ENCODE measurements at regions not wholly inside any gene's neighbourhood (a gene's known extent, or its start where the extent isn't known, plus 50 kb on each side); places are given as distances from the start of the nearest gene placed in this dataset.
"Not testable (repeated sequence)": the region's sequence is repeated elsewhere in the genome, so short reads cannot be mapped to it uniquely, and the experiment has no call there.

GRCh38 chr7:149701495-149702240 lies 71.7 kb downstream of the ZNF467 start:
- H3K27ac ChIP-seq (ENCODE audit: low read depth in 2 of 2, low read length in 1 of 2): no peak overlapping the region
- no peaks in the 10 kb centered on the region for H3K27me3 ChIP-seq (ENCODE audit: insufficient read depth)
- H4K20me1 ChIP-seq (ENCODE audit: insufficient read depth): no peaks in the 10 kb centered on the region
- H3K4me3 ChIP-seq (ENCODE audit: low read depth in 2 of 2, low read length in 1 of 2): no peak overlapping the region
- H2AFZ ChIP-seq (ENCODE audit: low read depth): no peak overlapping the region
- H3K4me1 ChIP-seq (ENCODE audit: control insufficient read depth in 1 of 2, insufficient read depth in 2 of 2, low read depth in 1 of 2, low read length in 1 of 2): no peaks in the 10 kb centered on the region
- no peak overlapping the region for H3K4me2 ChIP-seq
- no peak for DNase-seq
- no peaks in the 10 kb centered on the region for H3K9me2 ChIP-seq
- H3F3A ChIP-seq (replicated peaks; ENCODE audit: insufficient read depth): no peaks in the 10 kb centered on the region
- POLR2A ChIA-PET: no interaction called here
- H3K9ac ChIP-seq: no peak overlapping the region
- no peaks in the 10 kb centered on the region for H3K36me3 ChIP-seq (replicated peaks in 1 of 2; ENCODE audit: control insufficient read depth in 1 of 2, insufficient read depth in 2 of 2, low read length in 1 of 2)
- CTCF ChIA-PET: interaction anchor here (0.8 kb wide), 1 partner anchor 19 kb away, joined by 3 read pairs; no protein-coding TSS in a partner anchor
- H3K9me3 ChIP-seq: no peaks in the 10 kb centered on the region
- no peaks in the 10 kb centered on the region for H3K79me2 ChIP-seq (ENCODE audit: insufficient read depth)
- WGBS (ENCODE audit: low lambda C conversion rate): 56% methylated on average over 12 of the region's 14 CpGs
- TF ChIP-seq MEF2A (IDR thresholded peaks at IDR 0.05; ENCODE audit: borderline replicate concordance, low read depth): no peak
- no peak for TF ChIP-seq SIN3A (IDR thresholded peaks at IDR 0.05; ENCODE audit: borderline replicate concordance, low read depth, low read length)
- TF ChIP-seq FOXM1 (IDR thresholded peaks at IDR 0.05; ENCODE audit: low read depth): no peak
- no peak for TF ChIP-seq RXRA (IDR thresholded peaks at IDR 0.05; ENCODE audit: borderline replicate concordance, low read depth)
- TF ChIP-seq RFX5 (IDR thresholded peaks at IDR 0.05; ENCODE audit: low read length): no peak
- no peak for TF ChIP-seq NRF1 (IDR thresholded peaks at IDR 0.05; ENCODE audit: low read depth, low read length)
- no peak for TF ChIP-seq CTCF (IDR thresholded peaks at IDR 0.05)
- TF ChIP-seq ELF1 (IDR thresholded peaks at IDR 0.05): no peak
- no peak for TF ChIP-seq USF2 (IDR thresholded peaks at IDR 0.05; ENCODE audit: borderline replicate concordance, low read depth, low read length)
- TF ChIP-seq TCF12 (IDR thresholded peaks at IDR 0.05): no peak
- no peak for TF ChIP-seq TAF1 (IDR thresholded peaks at IDR 0.05; ENCODE audit: borderline replicate concordance, low read depth, low read length)
- TF ChIP-seq GATA2 (CRISPR knock-in tag; IDR thresholded peaks at IDR 0.05): no peak
- no peak for TF ChIP-seq MAX (IDR thresholded peaks at IDR 0.05; ENCODE audit: low read depth)
- TF ChIP-seq IRF3 (IDR thresholded peaks at IDR 0.05; ENCODE audit: low read depth, low read length): no peak
- no peak for TF ChIP-seq GABPA (IDR thresholded peaks at IDR 0.05; ENCODE audit: low read depth)

- POLR2A ChIA-PET; H3K79me2 ChIP-seq (ENCODE audit: insufficient read depth); H3K9me2 ChIP-seq; H3K9ac ChIP-seq; DNase-seq; H3K36me3 ChIP-seq (replicated peaks in 1 of 2; ENCODE audit: control insufficient read depth in 1 of 2, insufficient read depth in 2 of 2, low read length in 1 of 2); H4K20me1 ChIP-seq (ENCODE audit: insufficient read depth); H3F3A ChIP-seq (replicated peaks; ENCODE audit: insufficient read depth); H3K27ac ChIP-seq (ENCODE audit: low read depth in 2 of 2, low read length in 1 of 2); H3K9me3 ChIP-seq; H3K4me2 ChIP-seq; H3K4me3 ChIP-seq (ENCODE audit: low read depth in 2 of 2, low read length in 1 of 2); H2AFZ ChIP-seq (ENCODE audit: low read depth); H3K4me1 ChIP-seq (ENCODE audit: control insufficient read depth in 1 of 2, insufficient read depth in 2 of 2, low read depth in 1 of 2, low read length in 1 of 2): not testable (repeated sequence)
- CTCF ChIA-PET: interaction anchor here (1.0 kb wide), 1 partner anchor 44 kb away, joined by 3 read pairs; no protein-coding TSS in a partner anchor
- 9% methylated on average over 5 of the region's 5 CpGs for WGBS (ENCODE audit: low lambda C conversion rate)
- peaks cover 15% of the 10 kb centered on the region for H3K27me3 ChIP-seq (ENCODE audit: insufficient read depth)
These were observed 75.6 kb downstream of the ZNF467 start for GRCh38 chr7:149697767-149698166.
